AG04449 (cell line): ENCODE measurements at regions not wholly inside any gene's neighbourhood (a gene's known extent, or its start where the extent isn't known, plus 50 kb on each side); places are given as distances from the start of the nearest gene placed in this dataset.

Experiments
- CTCF ChIA-PET: fragments of 350-600 bp; formaldehyde crosslinking; extraction: SDS; loops from one replicate; lab custom pipeline; 2021; ENCODE audit warnings: antibody characterized with exemption; lab: Yijun Ruan, JAX
- POLR2A ChIA-PET: fragments of 400-600, 350-600 bp; formaldehyde crosslinking; extraction: SDS; loops from one replicate; lab custom pipeline; 2020; ENCODE audit warnings: antibody characterized with exemption, inconsistent platforms; lab: Yijun Ruan, JAX
- DNase-seq: peaks from one replicate; pipeline ENCODE4 v3.0.0-alpha.2; 2010; ENCODE audit warnings: low read depth, low spot score
- H3K4me3 ChIP-seq: 2 replicates; pipeline ENCODE4 v1.5.1; 2011; ENCODE audit warnings: low read depth, mild to moderate bottlenecking, control low read depth, low read length
- TF ChIP-seq, protein P1 (sequence below): IDR thresholded peaks from one replicate; pipeline ENCODE4 v1.5.1; 2011; ENCODE audit warnings: mild to moderate bottlenecking, moderate library complexity, low read length, control low read depth, inconsistent platforms; ENCODE audit not compliant: insufficient read depth; ENCODE audit errors: missing control alignments

DNA sequence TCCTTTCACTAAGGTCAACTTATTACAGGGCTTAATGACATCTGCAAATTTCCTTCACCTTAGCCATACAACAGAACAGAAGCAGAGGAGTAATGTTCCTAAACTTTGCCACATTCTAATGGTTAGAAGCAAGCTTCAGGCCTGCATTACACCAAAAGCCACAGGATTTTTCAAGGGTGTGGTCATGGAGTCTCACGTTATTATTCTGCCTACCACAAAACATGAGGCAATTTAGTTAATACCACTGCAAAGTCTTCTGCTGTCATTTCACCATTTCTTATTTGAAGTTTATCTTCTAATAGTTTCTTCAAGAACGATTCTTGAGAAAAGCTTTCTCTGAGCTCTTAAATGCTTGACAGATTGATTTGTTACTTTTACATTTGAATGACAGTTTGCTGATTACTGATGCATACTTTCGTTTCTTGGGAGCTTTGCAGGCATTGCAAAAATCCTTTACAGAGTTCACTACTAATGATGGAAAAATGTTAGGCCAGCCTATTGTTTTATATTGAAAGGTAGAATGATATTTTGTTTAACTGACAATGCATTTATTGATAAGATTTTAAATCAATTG lies 1257.1 kb downstream of the NSUN3 start:
- TF ChIP-seq, protein P1, sequence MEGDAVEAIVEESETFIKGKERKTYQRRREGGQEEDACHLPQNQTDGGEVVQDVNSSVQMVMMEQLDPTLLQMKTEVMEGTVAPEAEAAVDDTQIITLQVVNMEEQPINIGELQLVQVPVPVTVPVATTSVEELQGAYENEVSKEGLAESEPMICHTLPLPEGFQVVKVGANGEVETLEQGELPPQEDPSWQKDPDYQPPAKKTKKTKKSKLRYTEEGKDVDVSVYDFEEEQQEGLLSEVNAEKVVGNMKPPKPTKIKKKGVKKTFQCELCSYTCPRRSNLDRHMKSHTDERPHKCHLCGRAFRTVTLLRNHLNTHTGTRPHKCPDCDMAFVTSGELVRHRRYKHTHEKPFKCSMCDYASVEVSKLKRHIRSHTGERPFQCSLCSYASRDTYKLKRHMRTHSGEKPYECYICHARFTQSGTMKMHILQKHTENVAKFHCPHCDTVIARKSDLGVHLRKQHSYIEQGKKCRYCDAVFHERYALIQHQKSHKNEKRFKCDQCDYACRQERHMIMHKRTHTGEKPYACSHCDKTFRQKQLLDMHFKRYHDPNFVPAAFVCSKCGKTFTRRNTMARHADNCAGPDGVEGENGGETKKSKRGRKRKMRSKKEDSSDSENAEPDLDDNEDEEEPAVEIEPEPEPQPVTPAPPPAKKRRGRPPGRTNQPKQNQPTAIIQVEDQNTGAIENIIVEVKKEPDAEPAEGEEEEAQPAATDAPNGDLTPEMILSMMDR = no peak
- DNase-seq = no peak
- ChIA-PET CTCF (no interaction called here), POLR2A (no interaction called here)
- H3K4me3 ChIP-seq = no peak overlapping the region

DNA sequence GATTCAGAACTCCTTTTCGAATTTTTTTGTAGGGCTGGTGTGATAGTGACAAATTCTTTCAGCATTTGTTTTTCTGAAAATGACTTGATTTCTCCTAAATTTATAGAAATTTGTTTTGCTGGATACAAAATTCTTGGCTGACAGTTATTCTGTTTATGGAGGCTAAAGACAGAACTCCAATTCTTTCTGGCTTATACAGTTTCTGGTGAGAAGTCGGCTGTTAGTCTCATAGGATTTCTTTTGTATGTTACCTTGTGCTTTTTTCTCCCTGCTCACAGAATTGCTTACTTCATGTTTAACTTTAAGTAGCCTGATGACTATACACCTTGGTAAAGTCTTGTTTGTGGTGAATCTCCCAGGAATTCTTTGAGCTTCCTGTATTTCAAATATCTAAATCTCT lies 1264.6 kb downstream of the NSUN3 start:
- TF ChIP-seq, protein P1 = no peak
- ChIA-PET CTCF (no interaction called here), POLR2A (no interaction called here)
- no peak for DNase-seq
- H3K4me3 ChIP-seq = no peak overlapping the region

DNA sequence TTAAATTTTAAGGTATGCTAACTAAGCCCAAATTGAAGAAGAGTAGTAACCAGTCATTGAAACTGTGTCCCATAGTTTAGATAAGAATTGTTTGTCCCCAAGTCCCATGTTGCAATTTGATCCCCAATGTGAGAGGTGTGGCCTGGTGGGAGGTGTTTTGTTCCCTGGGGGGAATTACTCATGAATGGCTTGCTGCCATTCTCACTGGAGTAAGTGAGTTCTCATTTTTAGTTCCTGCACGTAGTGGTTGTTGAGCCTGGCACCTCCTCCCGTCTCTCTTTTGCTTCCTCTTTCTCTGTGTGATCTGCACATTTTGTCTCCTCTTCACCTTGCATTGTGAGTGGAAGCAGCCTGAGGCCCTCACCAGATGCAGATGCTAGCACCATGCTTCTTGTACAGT lies 1271.0 kb downstream of the NSUN3 start:
- no peak for DNase-seq

DNA sequence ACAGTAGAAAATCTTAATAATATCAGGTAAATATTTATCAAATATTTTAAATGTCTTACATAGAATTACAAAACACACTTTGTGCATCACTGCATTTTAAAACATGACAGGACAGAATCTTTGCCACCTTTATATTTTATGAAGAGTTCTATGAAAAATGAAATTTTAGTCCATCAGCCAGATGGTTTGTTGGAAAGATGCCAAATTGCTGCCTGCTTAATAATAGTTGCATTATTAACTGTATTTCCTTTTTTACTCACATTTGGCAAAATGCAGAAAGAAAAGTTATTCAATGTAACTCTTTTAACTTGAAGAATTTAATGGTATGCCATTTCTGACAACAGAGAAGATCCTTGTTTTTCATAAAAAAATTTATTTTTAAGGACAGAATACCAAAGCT lies 1271.6 kb downstream of the NSUN3 start:
- ChIA-PET POLR2A (no interaction called here), CTCF (no interaction called here)
- no peak overlapping the region for H3K4me3 ChIP-seq
- TF ChIP-seq, protein P1 = no peak
- no peak for DNase-seq

More for the DNA sequence above, 1271.0 kb downstream of the NSUN3 start:
- POLR2A ChIA-PET = no interaction called here
- no peak overlapping the region for H3K4me3 ChIP-seq
- CTCF ChIA-PET = no interaction called here
- TF ChIP-seq, protein P1 = no peak

DNA sequence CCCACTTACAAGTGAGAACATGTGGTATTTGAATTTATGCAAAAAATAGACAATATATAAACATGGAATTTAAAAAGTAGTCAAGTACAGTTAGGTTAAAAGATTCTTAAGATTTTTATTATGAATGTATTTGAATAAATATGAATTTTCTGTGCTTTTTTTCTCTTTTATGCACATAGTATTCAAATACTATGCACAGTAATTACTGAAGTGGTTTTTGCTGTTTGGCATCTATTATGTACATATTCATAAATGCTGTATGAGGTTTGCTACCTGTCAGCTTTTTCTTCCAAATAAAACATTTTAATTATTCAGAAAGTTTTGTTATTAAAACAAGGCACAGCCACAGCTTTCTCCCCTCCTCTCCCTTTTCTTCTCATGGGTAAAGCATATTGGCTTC lies 1272.7 kb downstream of the NSUN3 start:
- POLR2A ChIA-PET = no interaction called here
- CTCF ChIA-PET = no interaction called here
- no peak for DNase-seq
- TF ChIP-seq, protein P1 = no peak
- H3K4me3 ChIP-seq = no peak overlapping the region

DNA sequence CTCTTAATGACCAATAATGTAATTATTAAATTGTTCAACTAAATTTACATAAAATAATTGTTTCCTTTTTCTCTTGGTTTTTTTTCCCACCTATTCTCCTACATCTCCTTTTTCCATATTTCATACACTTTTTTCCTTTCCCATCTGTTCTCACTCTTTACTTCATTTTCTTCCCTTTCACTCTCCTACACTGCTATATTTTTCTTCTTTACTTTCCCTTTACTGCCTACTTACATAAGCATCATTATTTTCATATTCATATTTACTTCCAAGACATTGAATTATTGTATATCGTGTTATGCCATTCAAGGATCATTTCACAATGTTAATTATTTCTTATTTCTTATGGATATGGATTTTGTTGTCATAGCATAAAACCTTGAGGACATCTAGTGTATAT lies 1275.6 kb downstream of the NSUN3 start:
- POLR2A ChIA-PET = no interaction called here
- TF ChIP-seq, protein P1 = no peak
- CTCF ChIA-PET = no interaction called here
- H3K4me3 ChIP-seq = no peak overlapping the region
- DNase-seq = no peak
